ENCODE measurements at regions not wholly inside any gene's neighbourhood (a gene's known extent, or its start where the extent isn't known, plus 50 kb on each side); places are given as distances from the start of the nearest gene placed in this dataset.
"Not testable (repeated sequence)": the region's sequence is repeated elsewhere in the genome, so short reads cannot be mapped to it uniquely, and the experiment has no call there.

DNA sequence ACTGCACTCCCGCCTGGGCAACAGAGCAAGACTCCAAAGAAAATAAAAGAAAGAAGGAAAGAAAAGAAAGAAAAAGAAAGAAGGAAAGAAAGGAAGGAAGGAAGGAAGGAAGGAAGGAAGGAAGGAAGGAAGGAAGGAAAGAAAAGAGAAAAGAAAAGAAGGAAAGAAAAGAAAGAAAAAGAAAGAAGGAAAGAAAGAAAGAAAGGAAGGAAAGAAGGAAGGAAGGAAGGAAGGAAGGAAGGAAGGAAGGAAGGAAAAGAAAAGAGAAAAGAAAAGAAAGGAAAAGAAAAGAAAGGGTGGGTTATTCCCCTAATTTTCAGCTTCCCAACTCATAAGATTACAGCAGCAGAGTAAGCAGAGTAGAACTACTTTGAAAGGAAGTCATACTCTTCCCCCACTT is 64.4 kb downstream of the TMEM200C start:
- DNase-seq (ENCODE audit: low read depth in 1 of 2, low spot score in 1 of 2) = not testable (repeated sequence)

DNA sequence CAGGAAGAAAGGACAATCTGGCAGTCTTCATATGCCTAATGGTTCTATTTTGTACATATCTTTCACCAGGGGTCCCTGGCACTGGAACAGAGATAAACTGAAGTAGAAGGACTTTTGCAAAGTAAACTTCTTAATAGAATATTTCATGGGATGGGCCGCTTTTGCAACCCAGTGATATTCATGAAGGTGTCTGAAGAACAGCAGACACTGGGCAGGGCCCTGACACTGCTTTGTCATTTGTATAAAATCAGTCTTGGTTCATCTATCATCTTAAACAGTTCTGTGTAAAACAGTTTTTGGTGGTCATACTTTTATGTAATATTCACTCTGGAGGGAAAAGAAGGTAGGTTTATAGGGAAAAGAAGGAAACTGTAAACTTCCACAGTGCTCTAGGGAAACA is 66.4 kb downstream of the TMEM200C start:
- DNase-seq (ENCODE audit: low read depth in 1 of 2, low spot score in 1 of 2) = no peak

DNA sequence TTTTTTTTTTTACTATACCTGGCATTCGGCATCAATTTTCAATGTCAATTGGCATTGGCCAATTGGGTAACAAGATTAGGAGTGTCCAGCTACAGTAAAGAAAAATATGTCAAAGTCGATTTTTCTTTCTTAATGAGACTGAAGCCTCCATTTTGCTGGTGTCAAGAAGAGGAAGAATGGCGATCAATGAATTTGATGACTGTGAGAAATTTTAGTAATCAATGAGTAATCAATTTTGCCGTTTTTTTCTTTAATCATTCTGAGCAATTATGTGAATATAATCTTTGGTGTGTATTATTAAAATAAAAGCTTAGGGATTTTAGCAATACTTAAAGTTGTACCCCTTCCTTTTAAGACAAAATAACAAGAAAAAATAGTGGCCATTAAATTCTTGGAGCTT is 69.7 kb downstream of the TMEM200C start:
- DNase-seq (ENCODE audit: low read depth in 1 of 2, low spot score in 1 of 2) = no peak

DNA sequence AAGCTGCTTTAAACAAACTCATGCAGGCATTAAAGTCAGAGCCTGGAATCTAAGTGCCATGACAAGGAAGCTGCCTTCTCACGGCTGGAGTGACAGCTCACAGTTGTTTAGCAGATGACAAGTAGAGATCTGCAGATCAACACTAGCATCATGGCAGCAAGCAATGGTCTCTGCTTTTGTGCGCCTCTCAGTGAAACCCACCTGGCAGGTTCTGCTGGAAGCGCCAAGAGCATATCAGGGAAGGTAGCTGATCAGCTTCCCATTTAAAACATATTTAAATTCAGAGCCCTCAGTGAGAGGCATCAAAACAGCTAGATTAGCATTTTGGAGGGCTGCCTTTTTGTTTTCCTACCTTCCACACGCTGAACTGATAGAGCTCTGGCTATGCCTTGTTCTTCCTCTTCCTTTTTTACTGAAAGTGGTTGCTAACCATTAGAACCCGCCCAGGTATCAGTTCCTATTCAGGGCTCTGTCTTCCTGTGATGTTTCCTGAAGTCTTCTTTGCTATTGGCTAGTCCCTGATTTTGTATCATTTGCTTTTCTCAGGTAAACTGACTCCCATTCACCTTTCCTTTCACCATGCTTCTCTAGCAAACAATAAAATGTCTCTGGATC is 70.8 kb downstream of the TMEM200C start:
- no peak for DNase-seq (ENCODE audit: low read depth in 1 of 2, low spot score in 1 of 2)

DNA sequence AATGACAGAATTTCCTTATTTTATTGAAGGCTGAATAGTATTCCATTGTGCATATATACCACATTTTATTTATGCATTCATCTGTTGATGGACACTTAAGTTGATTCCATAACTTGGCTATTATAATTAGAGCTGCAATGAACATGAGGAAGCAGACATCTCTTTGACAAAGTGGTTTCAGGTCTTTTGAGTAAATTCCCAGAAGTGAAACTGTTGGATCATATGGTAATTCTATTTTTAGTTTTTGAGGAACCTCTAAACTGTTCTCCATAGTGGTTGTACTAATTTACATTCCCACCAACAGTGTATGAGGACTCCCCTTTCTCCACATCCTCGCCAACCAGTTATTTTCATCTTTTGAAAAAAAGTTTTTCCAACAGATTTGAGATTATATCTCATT is 77.5 kb downstream of the TMEM200C start:
- no peak for DNase-seq (ENCODE audit: low read depth in 1 of 2, low spot score in 1 of 2)

DNA sequence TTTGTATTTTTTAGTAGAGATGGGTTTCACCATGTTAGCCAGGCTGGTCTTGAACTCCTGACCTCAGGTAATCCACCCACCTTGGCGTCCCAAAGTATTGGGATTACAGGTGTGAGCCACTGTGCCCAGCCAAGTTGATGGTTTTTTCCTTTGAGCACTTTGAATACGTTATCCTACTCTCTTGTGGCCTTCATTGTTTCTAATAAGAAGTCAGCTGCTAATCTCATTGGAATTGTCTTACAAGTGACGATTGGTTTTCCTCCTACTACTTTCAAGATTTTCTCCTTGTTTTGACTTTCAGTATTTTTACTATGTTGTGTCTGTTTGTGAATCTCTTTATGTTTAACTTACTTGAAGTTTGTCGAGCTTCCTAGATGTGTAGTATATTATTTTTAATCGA is 88.5 kb downstream of the TMEM200C start:
- no peak for DNase-seq (ENCODE audit: low read depth in 1 of 2, low spot score in 1 of 2)

DNA sequence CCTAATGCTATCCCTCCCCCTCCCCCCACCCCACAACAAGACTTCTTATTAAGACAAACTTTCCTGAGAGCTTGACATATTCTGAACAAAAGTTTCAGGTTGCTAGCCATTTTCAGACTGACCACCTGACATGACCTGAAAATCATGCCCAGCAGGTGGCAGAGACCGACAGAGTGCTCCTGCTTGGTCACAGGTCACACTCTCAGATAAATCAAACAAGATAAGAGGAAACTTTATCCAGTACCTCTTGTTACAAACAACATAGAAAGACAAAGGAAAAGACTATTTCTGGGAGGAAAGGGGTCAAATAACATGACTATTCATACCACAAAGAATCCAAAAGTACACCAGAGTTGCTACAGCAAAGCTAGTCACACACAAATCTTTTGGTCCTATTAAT is 107.4 kb downstream of the TMEM200C start:
- no peak for DNase-seq (ENCODE audit: low read depth in 1 of 2, low spot score in 1 of 2)

DNA sequence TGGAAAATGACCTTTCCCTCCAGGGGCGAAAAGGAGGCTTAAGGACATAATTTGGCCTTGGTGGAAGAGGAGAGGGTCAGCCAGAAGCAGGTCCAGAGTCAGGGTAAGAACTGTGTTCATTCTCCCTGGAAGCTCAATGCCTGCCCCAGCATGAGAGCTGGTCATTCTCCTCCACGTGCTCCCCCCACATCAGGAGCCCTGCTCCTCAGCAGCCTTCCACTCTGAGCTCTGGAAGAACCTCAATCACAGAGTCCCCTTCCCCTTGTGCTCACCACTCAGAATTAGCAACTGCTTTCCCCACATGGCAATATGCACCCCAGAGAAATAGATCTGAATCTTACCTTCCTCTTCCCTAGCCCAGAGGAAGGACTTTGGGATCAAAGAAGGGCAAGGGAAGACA is 115.4 kb downstream of the TMEM200C start:
- DNase-seq (ENCODE audit: low read depth in 1 of 2, low spot score in 1 of 2) = no peak

DNA sequence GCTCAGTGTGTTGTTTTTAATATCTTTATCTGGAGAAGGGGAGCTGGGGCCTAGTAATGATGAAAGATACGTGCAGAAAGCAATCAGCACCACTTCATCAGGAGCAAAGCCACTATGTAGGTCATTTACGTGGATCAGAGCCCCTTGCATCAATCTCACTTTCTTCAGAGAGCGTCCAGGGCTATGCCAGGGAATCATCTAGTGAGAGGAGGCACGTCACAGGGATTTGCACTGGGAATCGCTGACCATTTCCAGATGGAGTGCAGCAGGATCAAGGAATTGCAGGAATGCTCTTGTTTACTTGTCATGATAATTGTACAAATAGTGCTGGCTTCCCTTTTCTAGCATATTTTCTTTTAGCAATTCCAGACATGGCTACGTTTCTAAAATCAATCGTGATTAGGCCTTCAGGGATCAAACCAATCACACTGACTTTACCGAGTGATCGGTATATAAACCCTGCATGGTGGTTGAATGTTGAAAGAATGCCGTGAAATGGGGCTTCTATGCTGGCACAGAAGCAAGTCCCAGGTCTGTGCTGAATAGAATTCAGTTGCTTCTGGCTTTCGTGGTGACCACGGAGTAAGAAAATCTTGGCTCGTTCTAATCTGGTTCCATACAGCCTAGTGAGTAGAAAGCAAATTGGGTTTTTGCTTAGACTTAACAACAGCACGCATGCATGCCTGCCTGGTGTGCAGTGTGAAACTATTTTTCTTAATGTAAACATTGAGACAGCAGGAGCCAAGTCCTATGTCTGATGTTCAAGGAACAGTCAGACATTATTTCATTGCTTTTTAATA is 122.8 kb downstream of the TMEM200C start:
- no peak for DNase-seq (ENCODE audit: low read depth in 1 of 2, low spot score in 1 of 2)

DNA sequence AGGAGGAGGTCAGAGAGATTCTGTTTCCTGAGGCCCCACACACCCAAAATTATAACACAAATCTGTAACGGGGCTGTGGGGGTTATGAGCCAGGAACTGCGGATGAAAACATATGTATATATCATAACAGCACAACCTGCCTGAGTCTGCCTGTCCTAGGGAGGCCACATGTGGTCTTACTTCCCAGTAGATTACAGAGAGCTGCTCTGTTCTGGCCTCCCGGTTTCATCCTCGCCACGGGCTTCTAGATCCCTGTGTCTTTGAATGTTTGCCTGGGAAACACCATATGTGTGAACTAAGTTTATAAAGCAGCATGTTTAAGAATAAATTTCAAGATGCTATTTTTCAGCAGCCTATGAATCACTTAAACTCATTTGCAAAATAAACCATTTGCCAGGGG is 124.0 kb downstream of the TMEM200C start:
- no peak for DNase-seq (ENCODE audit: low read depth in 1 of 2, low spot score in 1 of 2)

DNA sequence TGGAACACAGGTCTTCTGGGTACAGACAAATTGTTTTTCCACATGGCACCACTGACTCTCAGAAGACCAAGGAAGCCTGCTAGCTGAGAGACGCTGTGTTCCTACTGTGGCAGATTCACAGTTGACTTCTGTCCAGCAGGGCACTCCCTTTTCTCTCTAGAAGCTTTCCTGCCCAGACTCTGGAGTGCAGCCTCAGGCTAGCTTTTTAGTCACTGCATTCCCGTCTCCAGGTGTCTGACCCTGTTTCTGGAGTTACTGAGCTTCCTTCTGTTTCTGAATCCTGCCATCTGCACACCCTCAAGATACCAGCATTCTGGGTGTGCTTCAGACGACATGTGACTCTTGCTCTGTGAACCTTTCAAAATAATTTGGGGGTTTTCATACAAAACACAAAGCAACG is 125.1 kb downstream of the TMEM200C start:
- DNase-seq (ENCODE audit: low read depth in 1 of 2, low spot score in 1 of 2) = no peak

DNA sequence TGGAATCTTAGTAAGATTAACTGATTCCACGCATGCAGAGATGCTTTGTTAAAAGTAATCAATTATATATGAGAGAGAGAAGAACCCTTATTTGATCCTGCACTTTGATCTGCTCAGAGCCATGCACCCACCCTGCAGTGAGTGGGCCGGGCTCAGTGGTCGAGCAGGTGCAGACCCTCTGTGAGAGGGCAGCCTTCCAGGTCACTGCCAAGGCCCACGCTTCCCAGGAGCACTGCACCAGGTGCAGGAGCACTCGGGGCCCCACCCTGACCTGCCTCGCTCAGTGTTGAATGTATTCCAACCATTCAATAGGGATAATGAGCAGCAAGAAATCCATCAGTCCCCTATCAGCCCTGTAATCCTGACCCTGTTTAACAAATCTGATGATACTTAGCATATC is 126.9 kb downstream of the TMEM200C start:
- no peak for DNase-seq (ENCODE audit: low read depth in 1 of 2, low spot score in 1 of 2)

DNA sequence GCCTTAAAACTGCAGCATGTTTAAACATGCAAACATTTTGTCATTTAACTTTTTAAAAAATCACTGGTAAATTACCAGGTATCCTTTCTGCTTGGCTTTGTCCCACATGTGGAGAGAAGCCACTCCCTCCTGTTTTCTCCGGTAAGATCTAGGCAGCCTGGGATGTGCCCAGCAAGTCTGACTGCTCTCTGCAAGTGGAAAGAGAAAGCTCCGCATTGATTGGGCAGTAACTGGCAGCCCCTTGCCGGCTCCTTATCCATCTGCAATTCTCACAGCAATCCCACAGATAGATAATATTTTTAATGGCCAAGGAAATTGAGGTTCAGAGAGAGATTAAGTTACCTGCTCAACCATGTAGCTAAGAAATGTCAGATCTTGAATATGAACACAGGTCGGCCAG is 136.1 kb downstream of the TMEM200C start:
- no peak for DNase-seq (ENCODE audit: low read depth in 1 of 2, low spot score in 1 of 2)

DNA sequence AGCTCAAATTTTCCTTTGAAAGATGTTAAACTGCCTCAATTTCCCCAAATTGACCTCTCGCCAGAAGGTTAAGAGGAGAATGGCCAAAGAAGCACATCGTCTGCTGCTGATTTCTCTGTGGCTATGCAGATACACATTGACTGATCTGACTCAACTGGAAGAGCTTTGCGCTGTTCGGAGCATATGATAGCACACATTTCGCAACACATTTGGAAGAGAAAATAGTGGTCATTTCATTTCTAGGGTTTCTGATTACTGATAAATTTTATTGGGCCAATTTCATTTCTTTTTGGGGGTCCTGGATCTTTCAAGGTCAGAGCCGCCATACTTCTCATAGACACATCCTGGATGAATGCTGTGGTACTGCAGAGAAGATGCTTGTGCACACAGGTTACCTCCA is 138.5 kb downstream of the TMEM200C start:
- DNase-seq (ENCODE audit: low read depth in 1 of 2, low spot score in 1 of 2) = no peak

DNA sequence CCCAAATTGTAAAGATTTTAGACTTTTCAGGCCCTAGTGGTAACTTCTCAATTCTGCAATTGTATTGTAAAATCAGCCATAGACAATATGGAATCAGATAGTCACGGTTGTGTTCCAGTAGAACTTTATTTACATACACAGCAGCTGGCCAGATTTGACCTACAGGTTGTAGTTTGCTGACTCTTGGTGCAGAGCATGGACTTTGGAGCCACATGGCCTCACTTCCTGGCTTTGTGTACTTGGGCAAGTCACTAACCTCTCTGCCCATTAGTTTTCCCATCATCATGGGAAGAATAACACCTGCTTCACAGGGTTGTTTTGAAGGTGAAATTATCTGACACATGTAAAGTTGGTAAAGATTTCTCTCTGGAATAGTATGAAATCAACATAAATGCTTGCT is 147.6 kb downstream of the TMEM200C start:
- DNase-seq (ENCODE audit: low read depth in 1 of 2, low spot score in 1 of 2) = no peak

DNA sequence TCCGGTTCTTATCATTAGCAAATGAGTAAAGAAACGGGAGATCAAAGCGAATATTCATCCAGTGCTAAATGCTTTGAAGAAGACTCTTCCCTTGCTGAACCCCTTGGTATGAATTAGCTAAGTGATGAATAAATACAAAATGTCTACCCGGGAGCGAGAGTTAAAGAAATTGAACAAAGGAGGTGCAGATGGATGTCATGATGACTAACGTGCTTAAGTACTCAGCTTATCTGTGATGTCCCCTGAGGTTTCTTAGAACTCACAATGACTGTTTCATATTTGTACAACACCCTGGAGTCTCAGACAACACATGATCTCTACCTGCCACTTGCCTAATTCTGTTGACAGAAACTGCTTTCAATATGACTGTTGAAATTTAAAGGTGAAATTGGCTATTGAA is 148.5 kb downstream of the TMEM200C start:
- no peak for DNase-seq (ENCODE audit: low read depth in 1 of 2, low spot score in 1 of 2)

DNA sequence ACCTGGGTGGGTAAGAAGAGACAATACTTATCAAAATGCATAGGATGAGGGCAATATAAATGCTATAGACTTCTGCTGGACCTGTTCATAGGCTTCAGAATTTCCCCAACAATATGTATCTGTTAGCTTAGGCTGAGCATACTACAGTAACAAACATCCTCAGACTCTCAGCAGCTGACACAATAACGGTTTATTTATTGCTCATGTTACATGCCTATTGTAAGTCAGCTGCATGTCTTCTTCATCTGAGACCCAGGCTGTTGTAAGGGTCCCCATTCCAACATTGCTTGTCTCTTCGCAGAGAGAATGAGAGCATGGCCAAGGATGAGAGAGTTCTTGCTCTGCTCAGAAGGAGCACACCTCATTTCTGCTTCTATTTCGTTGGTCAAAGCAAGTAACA is 150.7 kb downstream of the TMEM200C start:
- DNase-seq (ENCODE audit: low read depth in 1 of 2, low spot score in 1 of 2) = no peak

DNA sequence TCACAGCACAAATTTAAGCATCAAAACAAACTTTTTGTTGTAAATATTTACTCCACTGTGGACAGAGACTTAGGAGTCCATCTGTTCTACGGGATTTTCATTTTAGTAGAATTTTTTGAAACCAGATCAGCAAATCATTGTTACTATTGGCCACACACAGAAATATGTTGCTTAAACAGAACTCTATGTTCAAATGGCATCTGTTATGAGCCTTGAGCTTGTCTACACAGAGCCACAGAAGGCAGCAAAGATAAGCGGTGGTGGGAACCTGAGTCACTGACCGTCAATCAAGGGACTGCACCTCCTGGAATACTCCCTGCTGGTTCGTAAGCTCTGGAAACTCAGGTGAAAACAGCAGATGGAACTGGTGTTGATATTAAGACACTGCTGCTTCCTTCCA is 156.8 kb downstream of the TMEM200C start:
- DNase-seq (ENCODE audit: low read depth in 1 of 2, low spot score in 1 of 2) = no peak

DNA sequence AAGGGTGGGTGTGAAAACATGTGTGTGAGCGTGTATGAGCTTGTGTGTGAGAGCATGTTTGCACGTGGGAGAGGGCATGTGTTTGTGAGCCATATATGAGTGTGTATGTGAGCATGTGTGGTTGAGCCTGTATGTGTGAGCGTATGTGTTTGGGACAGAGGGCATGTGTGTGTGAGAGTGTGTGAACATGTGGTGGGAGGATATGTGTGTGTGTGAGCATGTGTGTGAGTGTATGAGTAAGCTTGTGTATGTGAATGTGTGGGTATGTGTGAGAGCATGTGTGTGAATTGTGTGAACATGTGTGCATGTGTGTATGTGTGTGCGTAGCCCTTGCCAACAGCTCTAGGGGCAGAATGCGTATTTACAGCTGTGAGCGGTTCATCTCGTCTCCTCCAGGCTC is 163.0 kb downstream of the TMEM200C start:
- no peak for DNase-seq (ENCODE audit: low read depth in 1 of 2, low spot score in 1 of 2)

DNA sequence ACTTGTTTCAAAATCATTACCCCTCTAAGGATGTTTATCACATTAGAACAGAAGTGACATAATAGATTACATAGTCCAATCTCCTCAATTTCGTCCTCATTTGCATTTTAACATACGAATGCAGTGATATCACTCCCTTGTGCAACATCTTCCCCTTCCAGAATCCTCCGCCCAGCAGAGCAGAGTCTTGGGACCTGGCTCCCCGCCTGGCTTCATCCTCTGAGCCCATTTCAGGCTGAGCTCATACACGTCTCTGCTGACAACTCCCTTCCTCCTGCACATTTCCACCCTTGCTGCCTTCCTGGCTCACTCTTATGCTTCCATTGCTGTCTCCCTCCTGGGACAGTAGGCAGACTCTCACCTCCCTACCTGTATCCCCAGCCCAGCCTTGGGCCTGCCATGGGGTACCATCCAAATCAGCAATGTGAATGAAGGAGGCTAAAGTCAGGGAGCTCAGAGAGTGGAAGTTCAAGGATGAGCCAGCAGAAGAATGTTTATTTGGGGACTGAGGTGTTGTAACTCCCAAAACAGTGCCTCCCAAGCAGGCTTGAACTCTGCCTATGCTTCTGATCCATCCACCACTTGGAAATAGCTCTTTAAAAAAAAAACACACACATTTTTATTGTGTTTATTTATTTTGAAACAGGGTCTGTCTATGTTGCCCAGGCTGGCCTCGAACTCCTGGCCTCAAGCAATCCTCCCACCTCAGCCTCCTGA is 165.2 kb downstream of the TMEM200C start:
- DNase-seq (ENCODE audit: low read depth in 1 of 2, low spot score in 1 of 2) = no peak

DNA sequence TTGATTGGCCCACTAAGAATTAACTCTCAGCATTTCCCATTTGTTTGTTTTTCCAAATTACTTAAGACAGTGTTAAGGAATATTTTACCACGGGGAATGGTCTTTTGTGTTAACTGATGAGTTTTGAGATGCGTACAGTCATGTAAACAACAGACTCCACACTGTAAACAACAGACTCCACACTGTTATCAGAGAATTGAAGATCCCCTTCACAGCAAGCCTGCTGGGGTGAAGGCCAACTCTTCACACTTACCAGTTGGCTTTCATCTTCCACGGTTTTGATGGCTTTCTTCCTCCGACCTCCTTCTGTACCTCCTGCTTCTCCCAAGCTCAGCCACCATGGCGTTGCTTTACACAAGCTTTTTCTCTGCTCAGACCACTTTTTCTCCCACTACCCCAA is 166.8 kb downstream of the TMEM200C start:
- DNase-seq (ENCODE audit: low read depth in 1 of 2, low spot score in 1 of 2) = no peak

DNA sequence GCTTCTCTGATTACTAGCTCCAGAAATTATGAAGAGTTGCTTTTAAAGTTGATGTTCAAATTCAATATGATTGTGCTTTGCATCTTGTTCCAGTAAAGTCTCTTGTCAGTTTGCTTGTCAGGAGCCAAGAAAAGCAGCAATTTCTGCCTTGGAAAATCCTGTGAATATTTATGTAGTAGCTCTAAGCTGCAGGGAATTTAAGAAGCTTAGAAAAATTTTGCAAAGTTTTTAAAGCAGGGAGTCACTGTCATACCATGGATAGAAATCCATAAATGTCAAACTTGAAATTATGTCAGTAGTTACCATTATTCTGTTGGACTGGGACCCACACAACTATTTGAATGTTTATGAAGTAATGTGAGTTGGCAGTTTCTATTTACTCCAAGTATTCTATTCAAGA is 169.3 kb downstream of the TMEM200C start:
- no peak for DNase-seq (ENCODE audit: low read depth in 1 of 2, low spot score in 1 of 2)
